ENCODE measurements at regions not wholly inside any gene's neighbourhood (a gene's known extent, or its start where the extent isn't known, plus 50 kb on each side); places are given as distances from the start of the nearest gene placed in this dataset.

- no peak for TF ChIP-seq CTCF (conservative IDR thresholded peaks at IDR 0.05; ENCODE audit: low read length)
- no peak for TF ChIP-seq EZH2phosphoT487 (IDR thresholded peaks at IDR 0.05; ENCODE audit: borderline replicate concordance)
Measured at GRCh38 chrX:42106556-42106955, 183.2 kb upstream of the CASK start.

All from Loucy (cell line).